ENCODE measurements at regions not wholly inside any gene's neighbourhood (a gene's known extent, or its start where the extent isn't known, plus 50 kb on each side); places are given as distances from the start of the nearest gene placed in this dataset.
"Not testable (repeated sequence)": the region's sequence is repeated elsewhere in the genome, so short reads cannot be mapped to it uniquely, and the experiment has no call there.

GRCh38 chr9:26656003-26656870, 236.4 kb downstream of the CAAP1 start:
- peaks cover 0 to 3% (median 0%) of the 10 kb centered on the region in 3 donors for H3K4me1 ChIP-seq (ENCODE audit: control insufficient read depth in 3 of 3, insufficient read depth in 3 of 3, low read length in 3 of 3)
- no peaks in the 10 kb centered on the region for H3K36me3 ChIP-seq (ENCODE audit: control insufficient read depth in 3 of 3, insufficient read depth in 3 of 3, low read length in 3 of 3)
- peaks cover 0 to 3% (median 0%) of the 10 kb centered on the region in 3 donors for H3K27me3 ChIP-seq (ENCODE audit: control insufficient read depth in 3 of 3, insufficient read depth in 3 of 3, low read length in 3 of 3)
- no peak overlapping the region for H3K9ac ChIP-seq (ENCODE audit: low read depth in 1 of 3, low read length in 3 of 3)
- peak overlapping the region in 1 of 3 donors; percentile 49 for H3K4me3 ChIP-seq (ENCODE audit: low read length in 3 of 3)
- H3K9me3 ChIP-seq (ENCODE audit: control insufficient read depth in 3 of 3, low read length in 3 of 3) = no peaks in the 10 kb centered on the region
- no peak overlapping the region for H3K27ac ChIP-seq (ENCODE audit: low read depth, low read length)

GRCh38 chr9:26655166-26655565, 237.4 kb downstream of the CAAP1 start:
- Histone ChIP-seq H3K27ac (ENCODE audit: low read depth, low read length) (no peak overlapping the region), H3K9me3 (ENCODE audit: control insufficient read depth in 3 of 3, low read length in 3 of 3) (no peaks in the 10 kb centered on the region), H3K9ac (ENCODE audit: low read depth in 1 of 3, low read length in 3 of 3) (no peak overlapping the region), H3K4me1 (ENCODE audit: control insufficient read depth in 3 of 3, insufficient read depth in 3 of 3, low read length in 3 of 3) (peaks cover 0 to 3% (median 0%) of the 10 kb centered on the region in 3 donors), H3K27me3 (ENCODE audit: control insufficient read depth in 3 of 3, insufficient read depth in 3 of 3, low read length in 3 of 3) (peaks cover 0 to 3% (median 0%) of the 10 kb centered on the region in 3 donors), H3K36me3 (ENCODE audit: control insufficient read depth in 3 of 3, insufficient read depth in 3 of 3, low read length in 3 of 3) (no peaks in the 10 kb centered on the region), H3K4me3 (ENCODE audit: low read length in 3 of 3) (no peak overlapping the region)

- Histone ChIP-seq H3K9ac (ENCODE audit: low read depth in 1 of 3, low read length in 3 of 3) (no peak overlapping the region), H3K27me3 (ENCODE audit: control insufficient read depth in 3 of 3, insufficient read depth in 3 of 3, low read length in 3 of 3) (peaks cover 0 to 3% (median 0%) of the 10 kb centered on the region in 3 donors), H3K4me1 (ENCODE audit: control insufficient read depth in 3 of 3, insufficient read depth in 3 of 3, low read length in 3 of 3) (no peaks in the 10 kb centered on the region), H3K27ac (ENCODE audit: low read depth, low read length) (no peak overlapping the region), H3K36me3 (ENCODE audit: control insufficient read depth in 3 of 3, insufficient read depth in 3 of 3, low read length in 3 of 3) (no peaks in the 10 kb centered on the region), H3K9me3 (ENCODE audit: control insufficient read depth in 3 of 3, low read length in 3 of 3) (no peaks in the 10 kb centered on the region), H3K4me3 (ENCODE audit: low read length in 3 of 3) (no peak overlapping the region)
These were observed 242.3 kb downstream of the CAAP1 start for GRCh38 chr9:26650325-26650724.

- Histone ChIP-seq H3K4me3 (ENCODE audit: low read length in 3 of 3) (no peak overlapping the region), H3K4me1 (ENCODE audit: control insufficient read depth in 3 of 3, insufficient read depth in 3 of 3, low read length in 3 of 3) (no peaks in the 10 kb centered on the region), H3K9me3 (ENCODE audit: control insufficient read depth in 3 of 3, low read length in 3 of 3) (no peaks in the 10 kb centered on the region), H3K9ac (ENCODE audit: low read depth in 1 of 3, low read length in 3 of 3) (no peak overlapping the region), H3K36me3 (ENCODE audit: control insufficient read depth in 3 of 3, insufficient read depth in 3 of 3, low read length in 3 of 3) (no peaks in the 10 kb centered on the region), H3K27ac (ENCODE audit: low read depth, low read length) (no peak overlapping the region), H3K27me3 (ENCODE audit: control insufficient read depth in 3 of 3, insufficient read depth in 3 of 3, low read length in 3 of 3) (no peaks in the 10 kb centered on the region)
These were observed 248.8 kb downstream of the CAAP1 start for GRCh38 chr9:26643826-26644225.

GRCh38 chr9:26639761-26640160, 252.8 kb downstream of the CAAP1 start:
- Histone ChIP-seq H3K27me3 (ENCODE audit: control insufficient read depth in 3 of 3, insufficient read depth in 3 of 3, low read length in 3 of 3) (no peaks in the 10 kb centered on the region), H3K4me1 (ENCODE audit: control insufficient read depth in 3 of 3, insufficient read depth in 3 of 3, low read length in 3 of 3) (no peaks in the 10 kb centered on the region), H3K9ac (ENCODE audit: low read depth in 1 of 3, low read length in 3 of 3) (no peak overlapping the region), H3K27ac (ENCODE audit: low read depth, low read length) (no peak overlapping the region), H3K9me3 (ENCODE audit: control insufficient read depth in 3 of 3, low read length in 3 of 3) (no peaks in the 10 kb centered on the region), H3K36me3 (ENCODE audit: control insufficient read depth in 3 of 3, insufficient read depth in 3 of 3, low read length in 3 of 3) (no peaks in the 10 kb centered on the region), H3K4me3 (ENCODE audit: low read length in 3 of 3) (no peak overlapping the region)

- no peak overlapping the region for H3K27ac ChIP-seq (ENCODE audit: low read depth, low read length)
- no peaks in the 10 kb centered on the region for H3K27me3 ChIP-seq (ENCODE audit: control insufficient read depth in 3 of 3, insufficient read depth in 3 of 3, low read length in 3 of 3)
- H3K36me3 ChIP-seq (ENCODE audit: control insufficient read depth in 3 of 3, insufficient read depth in 3 of 3, low read length in 3 of 3) = no peaks in the 10 kb centered on the region
- H3K9ac ChIP-seq (ENCODE audit: low read depth in 1 of 3, low read length in 3 of 3) = no peak overlapping the region
- H3K4me3 ChIP-seq (ENCODE audit: low read length in 3 of 3) = no peak overlapping the region
- no peaks in the 10 kb centered on the region for H3K4me1 ChIP-seq (ENCODE audit: control insufficient read depth in 3 of 3, insufficient read depth in 3 of 3, low read length in 3 of 3)
- no peaks in the 10 kb centered on the region for H3K9me3 ChIP-seq (ENCODE audit: control insufficient read depth in 3 of 3, low read length in 3 of 3)
These were observed 255.5 kb downstream of the CAAP1 start for GRCh38 chr9:26637101-26637500.

GRCh38 chr9:26613851-26614350, 278.7 kb downstream of the CAAP1 start:
- H3K4me1 ChIP-seq (ENCODE audit: control insufficient read depth in 3 of 3, insufficient read depth in 3 of 3, low read length in 3 of 3); H3K9me3 ChIP-seq (ENCODE audit: control insufficient read depth in 3 of 3, low read length in 3 of 3); H3K27ac ChIP-seq (ENCODE audit: low read depth, low read length); H3K27me3 ChIP-seq (ENCODE audit: control insufficient read depth in 3 of 3, insufficient read depth in 3 of 3, low read length in 3 of 3); H3K36me3 ChIP-seq (ENCODE audit: control insufficient read depth in 3 of 3, insufficient read depth in 3 of 3, low read length in 3 of 3); H3K4me3 ChIP-seq (ENCODE audit: low read length in 3 of 3); H3K9ac ChIP-seq (ENCODE audit: low read depth in 1 of 3, low read length in 3 of 3): not testable (repeated sequence)

- no peaks in the 10 kb centered on the region for H3K9me3 ChIP-seq (ENCODE audit: control insufficient read depth in 3 of 3, low read length in 3 of 3)
- no peaks in the 10 kb centered on the region for H3K27me3 ChIP-seq (ENCODE audit: control insufficient read depth in 3 of 3, insufficient read depth in 3 of 3, low read length in 3 of 3)
- H3K4me1 ChIP-seq (ENCODE audit: control insufficient read depth in 3 of 3, insufficient read depth in 3 of 3, low read length in 3 of 3) = no peaks in the 10 kb centered on the region
- H3K9ac ChIP-seq (ENCODE audit: low read depth in 1 of 3, low read length in 3 of 3) = no peak overlapping the region
- H3K27ac ChIP-seq (ENCODE audit: low read depth, low read length) = no peak overlapping the region
- H3K4me3 ChIP-seq (ENCODE audit: low read length in 3 of 3) = no peak overlapping the region
- H3K36me3 ChIP-seq (ENCODE audit: control insufficient read depth in 3 of 3, insufficient read depth in 3 of 3, low read length in 3 of 3) = no peaks in the 10 kb centered on the region
These were observed 280.4 kb downstream of the CAAP1 start for GRCh38 chr9:26612211-26612610.

GRCh38 chr9:26606756-26607155, 285.8 kb downstream of the CAAP1 start:
- no peaks in the 10 kb centered on the region for H3K36me3 ChIP-seq (ENCODE audit: control insufficient read depth in 3 of 3, insufficient read depth in 3 of 3, low read length in 3 of 3)
- H3K4me1 ChIP-seq (ENCODE audit: control insufficient read depth in 3 of 3, insufficient read depth in 3 of 3, low read length in 3 of 3) = no peaks in the 10 kb centered on the region
- no peak overlapping the region for H3K4me3 ChIP-seq (ENCODE audit: low read length in 3 of 3)
- no peaks in the 10 kb centered on the region for H3K9me3 ChIP-seq (ENCODE audit: control insufficient read depth in 3 of 3, low read length in 3 of 3)
- no peak overlapping the region for H3K9ac ChIP-seq (ENCODE audit: low read depth in 1 of 3, low read length in 3 of 3)
- no peak overlapping the region for H3K27ac ChIP-seq (ENCODE audit: low read depth, low read length)
- no peaks in the 10 kb centered on the region for H3K27me3 ChIP-seq (ENCODE audit: control insufficient read depth in 3 of 3, insufficient read depth in 3 of 3, low read length in 3 of 3)

- H3K4me1 ChIP-seq (ENCODE audit: control insufficient read depth in 3 of 3, insufficient read depth in 3 of 3, low read length in 3 of 3) = no peaks in the 10 kb centered on the region
- no peak overlapping the region for H3K9ac ChIP-seq (ENCODE audit: low read depth in 1 of 3, low read length in 3 of 3)
- H3K9me3 ChIP-seq (ENCODE audit: control insufficient read depth in 3 of 3, low read length in 3 of 3) = no peaks in the 10 kb centered on the region
- no peaks in the 10 kb centered on the region for H3K27me3 ChIP-seq (ENCODE audit: control insufficient read depth in 3 of 3, insufficient read depth in 3 of 3, low read length in 3 of 3)
- no peak overlapping the region for H3K27ac ChIP-seq (ENCODE audit: low read depth, low read length)
- no peak overlapping the region for H3K4me3 ChIP-seq (ENCODE audit: low read length in 3 of 3)
- no peaks in the 10 kb centered on the region for H3K36me3 ChIP-seq (ENCODE audit: control insufficient read depth in 3 of 3, insufficient read depth in 3 of 3, low read length in 3 of 3)
These were observed 287.2 kb downstream of the CAAP1 start for GRCh38 chr9:26605367-26605766.

Measured in skeletal muscle tissue (tissue), 3 donors.